ENCODE measurements at regions not wholly inside any gene's neighbourhood (a gene's known extent, or its start where the extent isn't known, plus 50 kb on each side); places are given as distances from the start of the nearest gene placed in this dataset.

GRCh38 chr3:127077068-127077467 is 94.2 kb downstream of the PLXNA1 start:
- no peaks in the 10 kb centered on the region for H3K4me1 ChIP-seq
- intact Hi-C loops (cut with micrococcal nuclease) = no loop called here
- H3K27ac ChIP-seq (replicated peaks) = no peak overlapping the region
- no peaks in the 10 kb centered on the region for H3K36me3 ChIP-seq
- H3K9me3 ChIP-seq (replicated peaks) = no peaks in the 10 kb centered on the region
- no peak overlapping the region for H3K4me3 ChIP-seq
- DNase-seq = no peak
- TF ChIP-seq, protein P1, sequence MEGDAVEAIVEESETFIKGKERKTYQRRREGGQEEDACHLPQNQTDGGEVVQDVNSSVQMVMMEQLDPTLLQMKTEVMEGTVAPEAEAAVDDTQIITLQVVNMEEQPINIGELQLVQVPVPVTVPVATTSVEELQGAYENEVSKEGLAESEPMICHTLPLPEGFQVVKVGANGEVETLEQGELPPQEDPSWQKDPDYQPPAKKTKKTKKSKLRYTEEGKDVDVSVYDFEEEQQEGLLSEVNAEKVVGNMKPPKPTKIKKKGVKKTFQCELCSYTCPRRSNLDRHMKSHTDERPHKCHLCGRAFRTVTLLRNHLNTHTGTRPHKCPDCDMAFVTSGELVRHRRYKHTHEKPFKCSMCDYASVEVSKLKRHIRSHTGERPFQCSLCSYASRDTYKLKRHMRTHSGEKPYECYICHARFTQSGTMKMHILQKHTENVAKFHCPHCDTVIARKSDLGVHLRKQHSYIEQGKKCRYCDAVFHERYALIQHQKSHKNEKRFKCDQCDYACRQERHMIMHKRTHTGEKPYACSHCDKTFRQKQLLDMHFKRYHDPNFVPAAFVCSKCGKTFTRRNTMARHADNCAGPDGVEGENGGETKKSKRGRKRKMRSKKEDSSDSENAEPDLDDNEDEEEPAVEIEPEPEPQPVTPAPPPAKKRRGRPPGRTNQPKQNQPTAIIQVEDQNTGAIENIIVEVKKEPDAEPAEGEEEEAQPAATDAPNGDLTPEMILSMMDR (IDR thresholded peaks at IDR 0.05; ENCODE audit: borderline replicate concordance) = no peak
- peaks cover 27% of the 10 kb centered on the region for H3K27me3 ChIP-seq (ENCODE audit: low read depth)

DNA sequence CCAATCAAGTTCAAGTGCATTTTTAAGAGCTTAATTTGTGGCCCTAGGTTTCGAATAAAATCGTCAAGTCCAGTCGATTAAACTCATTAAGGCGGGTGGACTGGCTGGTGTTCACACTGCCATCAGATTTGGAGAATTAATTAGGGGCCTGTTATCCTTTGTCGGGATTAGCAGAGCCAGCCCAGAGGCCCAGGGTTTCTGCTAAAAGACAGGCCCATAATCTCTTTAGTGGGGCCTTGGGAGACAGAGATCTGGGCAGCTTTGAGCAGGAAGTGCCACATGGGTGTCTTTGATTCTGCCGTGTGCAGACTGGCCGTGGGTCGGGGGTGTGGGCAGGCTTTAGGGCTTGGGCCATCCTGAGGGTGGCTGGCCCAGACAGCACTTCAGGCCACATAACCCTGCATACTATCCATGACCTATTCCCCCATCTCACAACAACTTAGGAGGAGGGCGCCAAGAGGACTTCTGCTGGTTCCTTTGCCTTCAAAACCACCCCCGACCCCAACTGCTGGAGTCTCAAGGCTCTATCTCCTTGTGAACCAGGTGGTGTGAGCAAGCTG is 94.7 kb downstream of the PLXNA1 start:
- TF ChIP-seq, protein P1 (IDR thresholded peaks at IDR 0.05; ENCODE audit: borderline replicate concordance) = no peak
- Histone ChIP-seq H3K9me3 (replicated peaks) (no peaks in the 10 kb centered on the region), H3K27me3 (ENCODE audit: low read depth) (peaks cover 23% of the 10 kb centered on the region), H3K4me3 (no peak overlapping the region), H3K27ac (replicated peaks) (no peak overlapping the region), H3K4me1 (no peaks in the 10 kb centered on the region), H3K36me3 (no peaks in the 10 kb centered on the region)
- no peak for DNase-seq
- intact Hi-C loops (cut with micrococcal nuclease) = no loop called here

DNA sequence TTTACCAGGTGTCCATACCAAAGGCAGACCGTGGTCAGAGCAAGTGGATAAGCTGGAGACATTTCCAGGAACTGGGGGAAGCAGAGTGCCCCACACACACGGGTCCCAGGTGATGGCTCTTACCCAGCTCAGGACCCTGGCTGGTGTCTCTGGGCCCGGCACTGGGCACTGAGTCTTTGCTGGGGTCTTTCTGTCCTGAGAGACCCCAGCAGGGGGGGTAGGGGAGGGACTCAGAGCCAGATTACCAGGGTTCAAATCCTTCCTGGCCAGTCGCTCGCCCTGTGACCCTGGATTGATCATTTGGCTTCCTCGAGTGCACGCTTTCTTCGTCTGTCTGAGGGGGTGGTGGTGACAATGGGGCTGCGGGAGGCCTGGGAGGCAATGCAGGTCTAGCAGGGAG is 95.7 kb downstream of the PLXNA1 start:
- Histone ChIP-seq H3K27me3 (ENCODE audit: low read depth) (peaks cover 20% of the 10 kb centered on the region), H3K36me3 (no peaks in the 10 kb centered on the region), H3K9me3 (replicated peaks) (no peaks in the 10 kb centered on the region), H3K4me1 (no peaks in the 10 kb centered on the region), H3K27ac (replicated peaks) (no peak overlapping the region), H3K4me3 (no peak overlapping the region)
- TF ChIP-seq, protein P1 (IDR thresholded peaks at IDR 0.05; ENCODE audit: borderline replicate concordance) = no peak
- intact Hi-C loops (cut with micrococcal nuclease) = no loop called here
- DNase-seq = no peak

GRCh38 chr3:127079211-127079610 is 96.3 kb downstream of the PLXNA1 start:
- Histone ChIP-seq H3K27me3 (ENCODE audit: low read depth) (peaks cover 19% of the 10 kb centered on the region), H3K4me1 (no peaks in the 10 kb centered on the region), H3K27ac (replicated peaks) (no peak overlapping the region), H3K36me3 (no peaks in the 10 kb centered on the region), H3K4me3 (no peak overlapping the region), H3K9me3 (replicated peaks) (no peaks in the 10 kb centered on the region)
- no peak for DNase-seq
- TF ChIP-seq, protein P1 (IDR thresholded peaks at IDR 0.05; ENCODE audit: borderline replicate concordance) = no peak
- intact Hi-C loops (cut with micrococcal nuclease) = no loop called here

GRCh38 chr3:127081001-127081720 is 98.2 kb downstream of the PLXNA1 start:
- Histone ChIP-seq H3K4me1 (no peaks in the 10 kb centered on the region), H3K4me3 (no peak overlapping the region), H3K27ac (replicated peaks) (no peak overlapping the region), H3K27me3 (ENCODE audit: low read depth) (peaks cover 27% of the 10 kb centered on the region), H3K36me3 (no peaks in the 10 kb centered on the region), H3K9me3 (replicated peaks) (no peaks in the 10 kb centered on the region)
- intact Hi-C loops (cut with micrococcal nuclease) = no loop called here
- TF ChIP-seq, protein P1 (IDR thresholded peaks at IDR 0.05; ENCODE audit: borderline replicate concordance) = no peak
- peak; percentile 4 for DNase-seq
